ENCODE measurements at regions not wholly inside any gene's neighbourhood (a gene's known extent, or its start where the extent isn't known, plus 50 kb on each side); places are given as distances from the start of the nearest gene placed in this dataset.

- POLR2A ChIA-PET = no interaction called here
- Mint-ChIP-seq H3K27me3 (peaks cover 4% of the 10 kb centered on the region), H3K36me3 (ENCODE audit: low read depth) (no peaks in the 10 kb centered on the region), H3K4me3 (no peak overlapping the region), H3K9me3 (no peaks in the 10 kb centered on the region), H3K27ac (no peak overlapping the region), H3K4me1 (no peaks in the 10 kb centered on the region)
- CTCF ChIA-PET = no interaction called here
- TF ChIP-seq CTCF (IDR thresholded peaks at IDR 0.05) = no peak
- no peak for DNase-seq
- intact Hi-C loops (cut with micrococcal nuclease) = no loop called here
- no peak for ATAC-seq (ENCODE audit: low read depth)
Observed at GRCh38 chr9:32837551-32838058, 54.3 kb downstream of the TMEM215 start.

- ATAC-seq (ENCODE audit: low read depth) (no peak), DNase-seq (no peak)
- Mint-ChIP-seq H3K27me3 (peaks cover 9% of the 10 kb centered on the region), H3K4me3 (no peak overlapping the region), H3K4me1 (no peaks in the 10 kb centered on the region), H3K36me3 (ENCODE audit: low read depth) (no peaks in the 10 kb centered on the region), H3K9me3 (no peaks in the 10 kb centered on the region), H3K27ac (no peak overlapping the region)
- no peak for TF ChIP-seq CTCF (IDR thresholded peaks at IDR 0.05)
- ChIA-PET POLR2A (no interaction called here), CTCF (no interaction called here)
- intact Hi-C loops (cut with micrococcal nuclease) = no loop called here
Observed at GRCh38 chr9:32839013-32839885, 55.9 kb downstream of the TMEM215 start.

GRCh38 chr9:32841314-32841713, 58.0 kb downstream of the TMEM215 start:
- H3K27me3 Mint-ChIP-seq = peaks cover 9% of the 10 kb centered on the region
- no peaks in the 10 kb centered on the region for H3K4me1 Mint-ChIP-seq
- intact Hi-C loops (cut with micrococcal nuclease) = no loop called here
- no peaks in the 10 kb centered on the region for H3K36me3 Mint-ChIP-seq (ENCODE audit: low read depth)
- TF ChIP-seq CTCF (IDR thresholded peaks at IDR 0.05) = no peak
- DNase-seq (no peak), ATAC-seq (ENCODE audit: low read depth) (no peak)
- H3K27ac Mint-ChIP-seq = no peak overlapping the region
- ChIA-PET CTCF (no interaction called here), POLR2A (no interaction called here)
- H3K4me3 Mint-ChIP-seq = no peak overlapping the region
- peaks cover 6% of the 10 kb centered on the region for H3K9me3 Mint-ChIP-seq

- ChIA-PET CTCF (no interaction called here), POLR2A (no interaction called here)
- TF ChIP-seq CTCF (IDR thresholded peaks at IDR 0.05) = no peak
- Mint-ChIP-seq H3K36me3 (ENCODE audit: low read depth) (no peaks in the 10 kb centered on the region), H3K9me3 (peaks cover 6% of the 10 kb centered on the region), H3K27ac (no peak overlapping the region), H3K27me3 (peaks cover 12% of the 10 kb centered on the region), H3K4me3 (no peak overlapping the region), H3K4me1 (no peaks in the 10 kb centered on the region)
- ATAC-seq (ENCODE audit: low read depth) (no peak), DNase-seq (no peak)
- intact Hi-C loops (cut with micrococcal nuclease) = no loop called here
Observed at GRCh38 chr9:32843295-32843694, 60.0 kb downstream of the TMEM215 start.

- ATAC-seq (ENCODE audit: low read depth) (no peak), DNase-seq (no peak)
- peaks cover 6% of the 10 kb centered on the region for H3K9me3 Mint-ChIP-seq
- no peak for TF ChIP-seq CTCF (IDR thresholded peaks at IDR 0.05)
- no peak overlapping the region for H3K4me3 Mint-ChIP-seq
- intact Hi-C loops (cut with micrococcal nuclease) = no loop called here
- POLR2A ChIA-PET = no interaction called here
- CTCF ChIA-PET = no interaction called here
- H3K36me3 Mint-ChIP-seq (ENCODE audit: low read depth) = no peaks in the 10 kb centered on the region
- H3K27me3 Mint-ChIP-seq = peaks cover 12% of the 10 kb centered on the region
- H3K27ac Mint-ChIP-seq = no peak overlapping the region
- H3K4me1 Mint-ChIP-seq = no peaks in the 10 kb centered on the region
Observed at GRCh38 chr9:32844259-32844658, 60.9 kb downstream of the TMEM215 start.

All from activated B cell treated with CpG ODN at 0.5 μM for 24 hours (primary cell).